Motor neuron (in vitro differentiated cells): ENCODE measurements at regions not wholly inside any gene's neighbourhood (a gene's known extent, or its start where the extent isn't known, plus 50 kb on each side); places are given as distances from the start of the nearest gene placed in this dataset.

Experiments
- ATAC-seq, 8 experiments: fragments of 200-7000 bp; cut with Tn5 transposase; replicated peaks in 6 of 8; 2 replicates each; pipeline ENCODE4 v1.8.0; 2021; ENCODE audit warnings: mild to moderate bottlenecking in 8 of 8, moderate library complexity in 8 of 8
- H3K27ac ChIP-seq, 2 donors: fragments of 250-450 bp; sonication (Bioruptor Pico); 2 replicates each; pipeline ENCODE4 v1.9.0; 2021; ENCODE audit warnings: antibody characterized with exemption in 2 of 2, mild to moderate bottlenecking in 2 of 2, moderate library complexity in 1 of 2
- H3K4me1 ChIP-seq, 2 donors: fragments of 250-450 bp; sonication (Bioruptor Pico); replicated peaks in 1 of 2; 2 replicates each; pipeline ENCODE4 v1.6.1; 2021; ENCODE audit warnings: antibody characterized with exemption in 2 of 2, mild to moderate bottlenecking in 2 of 2, moderate library complexity in 1 of 2
- H3K4me3 ChIP-seq, 5 donors: fragments of 250-450 bp; sonication (Bioruptor Pico); 2 replicates each; pipeline ENCODE4 v1.9.0; 2021; ENCODE audit warnings: antibody characterized with exemption in 5 of 5, mild to moderate bottlenecking in 5 of 5, moderate library complexity in 4 of 5
- WGBS, 10 experiments: fragments of 450-650 bp; shearing (Covaris generic); methylation state at CpG; one replicate each; pipeline ENCODE4 v1.0.0; 2022; 5-methylcytosine and 5-hydroxymethylcytosine counted together
- in situ Hi-C, 9 experiments: fragments of 400-800 bp; cut with MboI; loops; one replicate each; pipeline ENCODE4 v1.15.0; 2021; ENCODE audit warnings: low sequenced_read_pairs in 9 of 9, low pct_unique_long_range_greater_than_20kb in 2 of 9; ENCODE audit not compliant: unreplicated experiment in 9 of 9

DNA sequence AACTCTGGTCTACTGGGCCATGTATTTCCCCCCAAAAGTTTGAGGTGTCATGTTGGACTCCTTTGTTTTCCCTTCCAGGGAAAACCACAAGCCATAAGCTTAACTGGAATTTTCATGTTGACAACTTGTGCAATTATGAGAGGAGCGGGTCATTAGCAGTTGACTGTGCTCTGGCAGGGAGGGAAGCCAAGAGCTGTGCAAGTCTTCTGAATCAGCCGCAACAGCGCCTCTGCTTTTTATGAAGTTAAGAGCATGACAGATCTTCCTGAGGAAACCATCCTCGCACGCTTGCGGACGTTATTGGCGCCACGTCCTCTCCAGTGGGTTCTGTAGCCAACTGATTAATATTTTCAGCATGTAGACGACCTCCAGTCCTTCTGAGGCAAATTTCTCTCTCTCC lies 148.7 kb upstream of the MKI67 start:
- WGBS, 10 experiments: 0 to 81% (median 72%) methylated on average over 3 to 9 of the region's 10 CpGs; no CpG with 5 or more reads in 2 of the 10 experiments
- H3K4me3 ChIP-seq: no peak overlapping the region
- peak in 6 of 8 experiments; percentile 38 to 56 (median 46) for ATAC-seq
- in situ Hi-C loops: loop anchor here in 8 of 9 experiments (5.0 to 25.0 kb wide), 8 partner anchors 237 to 1712 kb away; partner anchors contain the start of gene EBF3 (in 1 of the 8)
- no peak overlapping the region for H3K27ac ChIP-seq
- peaks cover 2 to 6% of the 10 kb centered on the region in 2 donors for H3K4me1 ChIP-seq

DNA sequence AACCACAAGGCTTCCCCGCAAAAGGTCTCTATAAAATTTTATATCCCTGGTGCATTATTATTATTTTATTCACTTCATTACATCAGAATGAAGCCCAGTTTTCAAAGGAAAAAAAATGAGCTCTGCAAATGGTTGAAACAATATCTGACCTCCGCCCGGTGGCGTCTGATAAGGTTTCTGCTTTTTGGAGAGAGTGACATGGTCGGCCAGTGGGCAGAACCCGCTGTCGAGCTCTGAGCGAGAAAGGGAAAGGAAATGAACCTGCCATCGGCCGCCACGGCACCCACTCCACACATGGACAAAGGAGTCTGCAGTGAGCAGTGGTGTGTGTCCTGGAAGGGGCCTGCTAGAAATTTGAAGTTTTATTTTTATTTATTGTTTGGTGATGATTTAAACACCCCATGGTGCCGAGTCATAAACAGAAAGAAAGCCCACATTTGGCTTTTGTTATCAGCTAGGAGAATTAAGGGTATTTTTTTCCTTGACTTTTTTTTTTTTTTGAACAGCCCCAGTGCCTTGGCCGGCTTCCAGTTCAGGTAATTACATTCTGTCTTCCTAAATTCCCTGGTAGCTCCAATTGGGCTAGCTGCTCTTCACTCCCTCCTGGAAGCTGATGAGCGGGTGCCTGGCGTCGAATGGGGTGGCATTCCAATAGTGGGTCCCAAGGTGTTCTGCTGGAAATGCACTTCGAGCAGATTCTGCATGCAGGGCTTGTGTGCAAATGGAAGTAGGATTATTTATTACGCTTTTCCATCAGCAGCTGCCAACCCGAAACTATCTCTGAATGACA lies 149.4 kb upstream of the MKI67 start:
- Histone ChIP-seq H3K27ac (no peak overlapping the region), H3K4me1 (peaks cover 2 to 6% of the 10 kb centered on the region in 2 donors), H3K4me3 (no peak overlapping the region)
- ATAC-seq: no peak
- WGBS, 10 experiments: 28 to 94% (median 84%) methylated on average over 3 to 19 of the region's 19 CpGs
- in situ Hi-C loops: loop anchor here in 2 of 9 experiments (10.0 to 25.0 kb wide), 2 partner anchors 1699 to 1712 kb away; no protein-coding TSS in a partner anchor

DNA sequence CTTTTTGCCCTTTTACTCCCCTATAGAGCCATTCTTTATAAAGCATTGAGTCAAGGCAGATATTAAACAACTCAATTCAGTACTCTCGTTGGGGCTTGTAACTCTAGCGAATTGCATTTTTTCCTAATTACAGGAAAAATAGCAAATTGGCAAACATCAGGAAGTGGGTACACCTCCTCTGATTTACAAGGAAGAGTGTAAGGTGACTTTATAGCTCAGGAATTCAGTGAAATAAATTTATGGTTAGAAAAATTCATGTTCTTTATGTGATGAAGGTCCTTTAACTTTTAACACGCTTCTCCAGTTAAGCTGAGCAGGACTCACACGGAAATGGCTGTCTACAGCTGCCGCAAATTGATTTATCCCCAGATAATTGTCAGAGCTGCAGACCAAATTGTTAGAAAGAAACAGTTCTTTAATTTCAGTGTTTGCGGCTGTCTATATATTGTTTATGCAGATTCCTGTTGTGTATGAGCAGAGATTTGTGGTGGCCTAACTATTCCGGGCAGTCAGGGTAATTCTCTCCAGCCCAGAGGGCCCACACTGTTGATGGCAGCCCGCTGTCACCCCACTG lies 151.1 kb upstream of the MKI67 start:
- ATAC-seq: no peak
- peaks cover 2 to 6% of the 10 kb centered on the region in 2 donors for H3K4me1 ChIP-seq
- no peak overlapping the region for H3K27ac ChIP-seq
- no peak overlapping the region for H3K4me3 ChIP-seq
- WGBS, 10 experiments: 18 to 100% (median 79%) methylated on average over 2 to 8 of the region's 8 CpGs; no CpG with 5 or more reads in 1 of the 10 experiments
- in situ Hi-C loops: loop anchor here in 2 of 9 experiments (10.0 to 25.0 kb wide), 2 partner anchors 1697 to 1710 kb away; no protein-coding TSS in a partner anchor

DNA sequence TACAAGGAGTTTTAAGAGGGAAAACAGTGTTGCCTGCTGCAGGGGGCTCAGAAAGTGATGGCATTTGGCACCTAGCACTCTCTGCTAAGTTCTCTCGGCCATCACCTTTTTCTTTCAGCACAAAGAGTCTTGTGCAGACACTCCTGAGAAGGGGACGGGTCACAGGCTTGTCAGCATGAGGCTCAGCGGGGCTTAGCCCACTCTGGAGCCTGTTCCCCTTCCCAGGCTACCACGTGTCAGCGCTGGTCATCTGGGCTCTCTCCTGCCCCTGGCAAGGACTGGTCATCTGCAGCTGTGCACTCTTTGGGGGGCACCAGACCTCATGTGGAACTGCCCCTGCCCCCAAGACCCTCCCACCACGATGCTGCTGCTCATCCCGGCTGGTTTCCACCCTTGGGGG lies 152.1 kb upstream of the MKI67 start:
- Histone ChIP-seq H3K4me3 (no peak overlapping the region), H3K4me1 (peaks cover 2 to 6% of the 10 kb centered on the region in 2 donors), H3K27ac (no peak overlapping the region)
- ATAC-seq: no peak
- in situ Hi-C loops: loop anchor here in 2 of 9 experiments (10.0 to 25.0 kb wide), 2 partner anchors 1696 to 1709 kb away; no protein-coding TSS in a partner anchor
- 0 to 60% (median 11%) methylated on average over 1 to 5 of the region's 7 CpGs; no CpG with 5 or more reads in 1 of the 10 experiments for WGBS, 10 experiments

DNA sequence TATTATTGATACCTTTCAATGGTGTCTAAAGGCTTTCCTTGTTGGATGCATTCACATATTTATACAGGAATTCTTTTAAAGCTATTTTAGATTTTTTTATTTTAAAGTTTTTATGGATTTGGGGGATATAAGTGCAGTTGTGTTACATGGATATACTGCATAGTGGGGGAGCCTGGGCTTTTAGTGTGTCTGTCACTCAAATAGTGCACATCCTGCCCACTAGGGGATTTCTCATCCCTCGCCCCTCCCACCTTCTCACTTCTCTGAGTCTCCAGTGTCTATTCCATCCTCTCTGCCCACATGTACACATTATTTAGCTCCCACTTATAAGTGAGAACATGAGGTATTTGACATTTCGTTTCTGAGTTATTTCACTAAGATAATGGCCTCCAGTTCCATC lies 154.0 kb upstream of the MKI67 start:
- no peak for ATAC-seq
- in situ Hi-C loops: loop anchor here in 1 of 9 experiments (25.0 kb wide), 1 partner anchor 1707 kb away; no protein-coding TSS in a partner anchor

DNA sequence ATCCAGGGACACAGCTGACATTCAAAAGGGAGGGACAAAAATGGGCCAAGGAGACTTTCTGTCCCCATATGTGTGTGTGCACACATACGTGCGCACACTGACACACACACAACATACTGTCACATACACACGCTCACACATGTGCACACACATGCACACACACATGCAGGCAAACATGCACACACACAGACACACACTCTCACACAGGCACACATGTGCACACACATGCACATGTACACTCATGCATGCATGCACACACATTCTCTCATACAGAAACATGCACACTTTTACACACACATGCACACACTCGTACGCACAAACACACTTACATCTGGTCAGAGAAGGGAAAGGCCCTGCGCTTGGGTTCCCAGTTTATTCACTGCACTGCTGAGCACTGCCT lies 155.1 kb upstream of the MKI67 start:
- Histone ChIP-seq H3K4me3 (no peak overlapping the region), H3K27ac (no peak overlapping the region), H3K4me1 (no peaks in the 10 kb centered on the region)
- ATAC-seq: no peak
- 65 to 100% (median 100%) methylated on average over 1 to 4 of the region's 6 CpGs; no CpG with 5 or more reads in 7 of the 10 experiments for WGBS, 10 experiments
- in situ Hi-C loops: loop anchor here in 1 of 9 experiments (25.0 kb wide), 1 partner anchor 1706 kb away; no protein-coding TSS in a partner anchor

More for the DNA sequence above, 154.0 kb upstream of the MKI67 start:
- 0 to 83% (median 50%) methylated on average over 1 to 2 of the region's 2 CpGs; no CpG with 5 or more reads in 2 of the 10 experiments for WGBS, 10 experiments
- Histone ChIP-seq H3K27ac (no peak overlapping the region), H3K4me1 (peaks cover 0 to under 1% of the 10 kb centered on the region in 2 donors), H3K4me3 (no peak overlapping the region)

DNA sequence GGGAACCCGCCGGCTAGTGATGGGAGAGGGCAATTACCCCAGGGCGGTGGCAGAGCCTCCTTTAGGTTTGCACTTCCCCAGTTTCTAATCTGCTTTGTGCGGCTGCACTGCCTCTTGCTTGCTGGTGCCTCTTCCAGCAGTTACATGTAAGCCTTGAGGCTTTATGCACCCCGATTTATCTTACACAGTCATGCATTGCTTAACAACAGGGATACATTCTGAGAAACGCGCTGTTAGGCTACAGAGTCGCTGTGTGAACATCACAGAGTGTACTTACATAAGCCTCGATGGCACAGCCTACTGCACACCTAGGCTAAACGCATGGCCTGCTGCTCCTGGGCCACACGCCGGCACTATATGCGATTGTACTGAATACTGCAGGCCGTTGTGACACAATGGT lies 155.6 kb upstream of the MKI67 start:
- Histone ChIP-seq H3K27ac (no peak overlapping the region), H3K4me3 (no peak overlapping the region), H3K4me1 (peaks cover 0 to 3% of the 10 kb centered on the region in 2 donors)
- ATAC-seq: no peak
- WGBS, 10 experiments: 60 to 94% (median 76%) methylated on average over 2 to 11 of the region's 14 CpGs; no CpG with 5 or more reads in 3 of the 10 experiments
- in situ Hi-C loops: loop anchor here in 1 of 9 experiments (25.0 kb wide), 1 partner anchor 1705 kb away; no protein-coding TSS in a partner anchor

DNA sequence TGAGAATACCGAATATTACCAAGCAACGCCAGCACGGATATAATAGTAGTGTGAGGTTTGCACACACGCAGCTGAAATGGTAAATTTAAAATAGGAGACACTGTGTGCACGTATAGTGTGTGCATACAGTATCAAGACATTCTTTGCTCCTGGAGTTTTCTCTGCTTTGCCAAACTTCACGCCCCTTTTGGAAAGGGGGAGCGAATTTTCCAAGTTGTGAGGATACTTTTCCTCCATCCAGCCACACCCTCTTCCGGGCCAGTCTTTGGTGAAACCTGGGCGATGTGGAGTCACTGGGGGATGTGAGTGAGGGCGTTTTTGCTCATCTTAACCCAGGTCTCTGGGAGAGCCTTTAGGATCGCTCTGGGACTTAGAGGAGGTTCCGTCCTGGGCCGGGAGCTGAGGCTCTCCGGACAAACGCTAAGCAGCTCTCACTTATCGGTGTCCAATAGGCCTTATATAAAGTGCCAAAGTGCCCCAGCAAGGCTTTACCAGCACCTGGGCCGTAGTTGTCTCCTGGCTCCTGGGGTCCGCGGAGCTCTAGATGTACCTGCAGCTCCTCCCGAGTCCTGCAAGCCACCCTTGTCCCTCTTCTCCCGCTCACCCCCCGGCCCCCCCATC lies 160.0 kb upstream of the MKI67 start:
- peak in 3 of 8 experiments; percentile 6 to 45 (median 12) for ATAC-seq
- WGBS, 10 experiments: 24 to 92% (median 65%) methylated on average over 1 to 13 of the region's 22 CpGs
- peaks cover 0 to 3% of the 10 kb centered on the region in 2 donors for H3K4me1 ChIP-seq
- no peak overlapping the region for H3K27ac ChIP-seq
- in situ Hi-C loops: loop anchor here in 1 of 9 experiments (25.0 kb wide), 1 partner anchor 1701 kb away; no protein-coding TSS in a partner anchor
- peak overlapping the region; percentile 8 to 31 (median 25) for H3K4me3 ChIP-seq

DNA sequence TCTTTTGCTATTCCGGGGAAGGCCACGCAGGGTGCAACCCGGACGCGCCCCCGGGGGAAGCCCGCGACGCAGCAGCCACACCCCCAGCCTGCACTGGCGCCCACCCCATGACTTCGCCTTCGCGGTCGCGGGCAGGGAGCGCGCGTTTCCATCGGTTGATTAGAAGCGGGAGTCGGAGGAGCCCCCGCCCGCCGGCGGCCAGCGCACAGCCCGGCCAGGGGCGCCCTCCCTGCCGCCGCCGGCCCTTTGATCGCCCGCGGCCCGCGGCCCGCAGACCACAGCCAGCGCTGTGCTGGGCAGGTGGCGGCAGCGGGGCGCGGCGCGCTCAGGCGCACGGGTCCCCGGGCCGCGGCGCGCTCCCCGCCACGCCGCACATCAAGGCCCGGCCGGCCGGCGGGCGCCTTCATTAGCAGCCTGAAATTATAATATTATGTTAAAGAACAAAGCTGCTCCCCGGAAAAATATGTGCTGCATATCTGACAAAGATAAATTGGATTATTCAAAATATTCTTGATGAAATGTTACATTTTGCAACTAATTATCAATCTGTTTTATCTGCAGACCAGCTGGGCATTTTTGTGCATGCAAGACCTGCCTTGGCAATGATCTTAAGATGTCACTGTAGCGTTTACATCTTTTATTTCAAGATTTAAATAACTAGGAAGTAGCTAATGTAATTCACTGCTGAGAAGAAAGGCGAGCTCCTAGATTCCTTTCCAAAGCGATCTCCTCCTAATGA lies 160.7 kb upstream of the MKI67 start:
- Histone ChIP-seq H3K4me3 (peak overlapping the region; percentile 8 to 31 (median 25)), H3K4me1 (peaks cover 0 to 3% of the 10 kb centered on the region in 2 donors), H3K27ac (no peak overlapping the region)
- in situ Hi-C loops: loop anchor here in 1 of 9 experiments (25.0 kb wide), 1 partner anchor 1700 kb away; no protein-coding TSS in a partner anchor
- 3 to 30% (median 10%) methylated on average over 2 to 30 of the region's 63 CpGs; no CpG with 5 or more reads in 2 of the 10 experiments for WGBS, 10 experiments
- ATAC-seq: peak; percentile 28 to 93 (median 82)

DNA sequence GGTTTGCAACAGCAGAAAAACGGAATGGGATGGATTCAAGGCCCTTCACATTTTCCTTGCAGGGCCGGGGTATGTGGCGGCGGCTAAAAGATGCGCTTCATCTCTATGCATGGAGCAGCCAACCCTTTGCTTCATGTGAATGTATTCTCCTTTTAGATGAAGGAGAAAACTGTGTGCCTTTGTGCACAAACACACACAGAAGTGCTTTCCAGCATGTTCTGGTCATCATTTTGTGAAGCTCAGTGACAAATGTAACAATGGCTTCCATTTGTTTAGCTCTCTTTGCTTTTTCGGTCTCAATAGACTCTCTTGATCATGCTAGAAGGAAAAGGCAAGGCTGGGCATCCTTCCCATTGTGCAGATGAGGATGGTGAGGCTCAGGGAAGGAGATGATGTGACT lies 161.7 kb upstream of the MKI67 start:
- ATAC-seq: no peak
- H3K27ac ChIP-seq: no peak overlapping the region
- in situ Hi-C loops: loop anchor here in 1 of 9 experiments (25.0 kb wide), 1 partner anchor 1699 kb away; no protein-coding TSS in a partner anchor
- no peak overlapping the region for H3K4me3 ChIP-seq
- H3K4me1 ChIP-seq: peaks cover 0 to 3% of the 10 kb centered on the region in 2 donors
- WGBS, 10 experiments: 0 to 100% (median 85%) methylated on average over 1 to 6 of the region's 6 CpGs; no CpG with 5 or more reads in 2 of the 10 experiments

DNA sequence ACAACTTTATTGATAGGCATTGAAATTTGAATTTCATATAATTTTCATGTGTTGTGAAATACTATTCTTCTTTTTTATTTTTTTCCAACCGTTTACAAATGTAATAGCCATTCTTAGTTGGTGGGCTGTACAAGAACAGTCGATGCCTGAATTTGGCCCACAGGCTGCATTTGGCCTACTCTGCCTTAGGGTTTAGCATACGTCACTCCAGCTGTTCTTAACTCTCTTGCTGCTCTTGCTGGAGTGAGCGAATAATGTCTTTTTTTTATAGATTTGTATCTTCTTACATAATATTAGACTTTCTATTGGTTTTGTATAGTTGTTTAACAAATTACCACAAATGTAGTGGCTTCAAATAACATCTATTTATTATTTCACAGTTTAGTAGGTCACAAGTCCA lies 163.4 kb upstream of the MKI67 start:
- in situ Hi-C loops: loop anchor here in 1 of 9 experiments (25.0 kb wide), 1 partner anchor 1698 kb away; no protein-coding TSS in a partner anchor
- no peak overlapping the region for H3K27ac ChIP-seq
- 6 to 100% (median 74%) methylated on average over 1 to 4 of the region's 4 CpGs; no CpG with 5 or more reads in 1 of the 10 experiments for WGBS, 10 experiments
- H3K4me1 ChIP-seq: peaks cover 0 to 3% of the 10 kb centered on the region in 2 donors
- ATAC-seq: no peak
- H3K4me3 ChIP-seq: no peak overlapping the region

DNA sequence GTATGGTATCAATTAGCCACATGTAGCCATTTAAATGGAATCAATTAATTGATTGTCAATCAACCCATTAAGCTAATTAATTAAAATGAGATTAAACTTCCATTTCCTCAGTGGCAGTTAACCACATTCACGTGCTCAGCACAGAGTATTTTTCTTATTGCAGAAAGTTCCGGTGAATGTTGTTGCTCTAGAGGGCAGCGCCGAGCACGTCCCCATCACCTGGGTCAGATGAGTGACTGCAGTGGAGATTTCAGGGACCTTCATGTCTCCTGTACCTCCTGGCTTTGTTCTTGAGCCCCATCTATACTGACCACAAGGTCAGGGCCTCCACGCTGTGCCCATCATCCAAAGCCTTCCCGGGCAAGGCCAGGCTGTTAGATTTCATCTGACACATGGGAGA lies 168.8 kb upstream of the MKI67 start:
- in situ Hi-C loops: loop anchor here in 1 of 9 experiments (25.0 kb wide), 1 partner anchor 1692 kb away; no protein-coding TSS in a partner anchor
- no peak for ATAC-seq
- Histone ChIP-seq H3K27ac (no peak overlapping the region), H3K4me1 (no peaks in the 10 kb centered on the region), H3K4me3 (no peak overlapping the region)
- 20 to 100% (median 71%) methylated on average over 1 to 7 of the region's 7 CpGs; no CpG with 5 or more reads in 2 of the 10 experiments for WGBS, 10 experiments
